PC-9 (cell line): ENCODE measurements at regions not wholly inside any gene's neighbourhood (a gene's known extent, or its start where the extent isn't known, plus 50 kb on each side); places are given as distances from the start of the nearest gene placed in this dataset.

Experiments used
- BruUV-seq: library from RNA; stranded (reverse); fragments of 400-500 nt; replicated peaks from 2 replicates; lab custom pipeline; 2021; lab: Mats Ljungman, UMichigan
- CTCF ChIA-PET: fragments of 300-600 bp; sonication (Branson Sonifier 250); formaldehyde crosslinking; loops from one replicate; lab custom pipeline; 2022; ENCODE audit warnings: antibody characterized with exemption; lab: Charles Lee
- POLR2A ChIA-PET: fragments of 300-600 bp; sonication (Branson Sonifier 250); formaldehyde crosslinking; loops from one replicate; lab custom pipeline; 2022; ENCODE audit warnings: antibody characterized with exemption; ENCODE audit not compliant: unreplicated experiment; lab: Charles Lee
- DNase-seq, 2 experiments: peaks; one replicate each; pipeline versions ENCODE4 v3.0.0 to v3.0.0-alpha.2; 2015 to 2022; ENCODE audit warnings: mixed read lengths in 1 of 2
- H2AFZ ChIP-seq: fragments of 200-600 bp; sonication (generic); 2 replicates; pipeline ENCODE4 v1.8.1; 2017; ENCODE audit warnings: antibody characterized with exemption
- H3F3A ChIP-seq: fragments of 200-600 bp; sonication (generic); 2 replicates; pipeline ENCODE4 v1.8.1; 2017; ENCODE audit warnings: antibody characterized with exemption, mild to moderate bottlenecking, low read depth; ENCODE audit not compliant: insufficient read depth
- H3K27ac ChIP-seq: fragments of 200-600 bp; sonication (generic); 2 replicates; pipeline ENCODE4 v1.6.1; 2016; ENCODE audit warnings: mixed run types
- H3K27me3 ChIP-seq: fragments of 200-600 bp; sonication (generic); 2 replicates; pipeline ENCODE4 v1.6.1; 2016; ENCODE audit warnings: low read depth, mixed run types; ENCODE audit not compliant: insufficient read depth
- H3K36me3 ChIP-seq: fragments of 200-600 bp; sonication (generic); 2 replicates; pipeline ENCODE4 v1.6.1; 2016; ENCODE audit warnings: low read depth, mixed run types
- H3K4me1 ChIP-seq: fragments of 200-600 bp; sonication (generic); replicated peaks from 2 replicates; pipeline ENCODE4 v1.6.1; 2016; ENCODE audit warnings: mixed run types; ENCODE audit not compliant: insufficient read depth
- H3K4me2 ChIP-seq: fragments of 200-600 bp; sonication (generic); 2 replicates; pipeline ENCODE4 v1.6.1; 2017; ENCODE audit warnings: mixed run types
- H3K4me3 ChIP-seq: fragments of 200-600 bp; sonication (generic); 2 replicates; pipeline ENCODE4 v1.6.1; 2016; ENCODE audit warnings: mixed run types
- H3K79me2 ChIP-seq: fragments of 200-600 bp; sonication (generic); 2 replicates; pipeline ENCODE4 v1.6.1; 2017; ENCODE audit warnings: low read depth, mixed run types
- H3K9me2 ChIP-seq: fragments of 200-600 bp; sonication (generic); 2 replicates; pipeline ENCODE4 v1.8.1; 2017; ENCODE audit warnings: mild to moderate bottlenecking; ENCODE audit not compliant: insufficient read depth
- H3K9me3 ChIP-seq: fragments of 200-600 bp; sonication (generic); 2 replicates; pipeline ENCODE4 v1.8.1; 2016; ENCODE audit warnings: low read depth; ENCODE audit not compliant: insufficient read depth
- H4K20me1 ChIP-seq: fragments of 200-600 bp; sonication (generic); 2 replicates; pipeline ENCODE4 v1.8.1; 2017; ENCODE audit not compliant: insufficient read depth
- EZH2 ChIP-seq: fragments of 200-600 bp; sonication (generic); IDR thresholded peaks from 2 replicates; pipeline ENCODE4 v1.8.0; 2017; ENCODE audit warnings: antibody characterized with exemption, low read depth
- intact Hi-C: fragments of 100-400 bp; cut with micrococcal nuclease; formaldehyde crosslinking; loops from one replicate; pipeline ENCODE4 v1.10.0; 2022; ENCODE audit not compliant: unreplicated experiment
- TF ChIP-seq, protein P1 (sequence below): fragments of 200-600 bp; sonication (generic); conservative IDR thresholded peaks from 2 replicates; pipeline ENCODE4 v1.6.1; 2017; ENCODE audit warnings: mixed run types, antibody characterized with exemption, mild to moderate bottlenecking, moderate library complexity

DNA sequence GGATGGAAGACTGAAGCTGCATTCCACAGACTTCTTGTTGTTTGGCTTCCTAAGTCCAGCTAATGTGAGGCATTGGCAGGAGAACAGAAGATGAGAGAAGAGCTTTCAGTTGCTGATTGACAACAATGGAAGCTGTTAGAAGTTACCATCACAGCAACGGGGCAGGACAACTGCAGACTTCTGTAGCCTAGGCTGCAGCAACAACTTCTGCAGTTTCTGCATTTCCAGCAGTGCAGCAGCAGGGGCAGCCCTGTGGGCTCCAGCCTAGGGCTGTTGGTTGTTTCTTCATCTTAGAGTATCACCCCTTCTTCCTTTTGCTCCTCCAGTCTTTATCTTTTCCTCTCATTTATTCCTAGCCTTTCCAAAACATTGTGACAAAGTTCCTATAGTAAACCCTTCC is 528.8 kb upstream of the PTGER4 start:
- BruUV-seq, result no TSS peak
- POLR2A ChIA-PET, result no interaction called here
- TF ChIP-seq, protein P1, sequence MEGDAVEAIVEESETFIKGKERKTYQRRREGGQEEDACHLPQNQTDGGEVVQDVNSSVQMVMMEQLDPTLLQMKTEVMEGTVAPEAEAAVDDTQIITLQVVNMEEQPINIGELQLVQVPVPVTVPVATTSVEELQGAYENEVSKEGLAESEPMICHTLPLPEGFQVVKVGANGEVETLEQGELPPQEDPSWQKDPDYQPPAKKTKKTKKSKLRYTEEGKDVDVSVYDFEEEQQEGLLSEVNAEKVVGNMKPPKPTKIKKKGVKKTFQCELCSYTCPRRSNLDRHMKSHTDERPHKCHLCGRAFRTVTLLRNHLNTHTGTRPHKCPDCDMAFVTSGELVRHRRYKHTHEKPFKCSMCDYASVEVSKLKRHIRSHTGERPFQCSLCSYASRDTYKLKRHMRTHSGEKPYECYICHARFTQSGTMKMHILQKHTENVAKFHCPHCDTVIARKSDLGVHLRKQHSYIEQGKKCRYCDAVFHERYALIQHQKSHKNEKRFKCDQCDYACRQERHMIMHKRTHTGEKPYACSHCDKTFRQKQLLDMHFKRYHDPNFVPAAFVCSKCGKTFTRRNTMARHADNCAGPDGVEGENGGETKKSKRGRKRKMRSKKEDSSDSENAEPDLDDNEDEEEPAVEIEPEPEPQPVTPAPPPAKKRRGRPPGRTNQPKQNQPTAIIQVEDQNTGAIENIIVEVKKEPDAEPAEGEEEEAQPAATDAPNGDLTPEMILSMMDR, result no peak
- TF ChIP-seq EZH2, result no peak
- H3F3A ChIP-seq, result no peaks in the 10 kb centered on the region
- H3K4me3 ChIP-seq, result no peak overlapping the region
- H3K36me3 ChIP-seq, result no peaks in the 10 kb centered on the region
- H4K20me1 ChIP-seq, result no peaks in the 10 kb centered on the region
- no peaks in the 10 kb centered on the region for H3K79me2 ChIP-seq
- peaks cover 4% of the 10 kb centered on the region; the same call in 1 of the 2 replicates for H3K9me3 ChIP-seq
- H3K27ac ChIP-seq, result no peak overlapping the region
- intact Hi-C loops, result no loop called here
- peak overlapping the region; percentile 17; the same call in 1 of the 2 replicates for H2AFZ ChIP-seq
- CTCF ChIA-PET, result no interaction called here
- no peaks in the 10 kb centered on the region; the same call in 1 of the 2 replicates for H3K9me2 ChIP-seq
- no peaks in the 10 kb centered on the region for H3K27me3 ChIP-seq
- DNase-seq, result no peak
- H3K4me2 ChIP-seq, result no peak overlapping the region
- no peaks in the 10 kb centered on the region for H3K4me1 ChIP-seq

DNA sequence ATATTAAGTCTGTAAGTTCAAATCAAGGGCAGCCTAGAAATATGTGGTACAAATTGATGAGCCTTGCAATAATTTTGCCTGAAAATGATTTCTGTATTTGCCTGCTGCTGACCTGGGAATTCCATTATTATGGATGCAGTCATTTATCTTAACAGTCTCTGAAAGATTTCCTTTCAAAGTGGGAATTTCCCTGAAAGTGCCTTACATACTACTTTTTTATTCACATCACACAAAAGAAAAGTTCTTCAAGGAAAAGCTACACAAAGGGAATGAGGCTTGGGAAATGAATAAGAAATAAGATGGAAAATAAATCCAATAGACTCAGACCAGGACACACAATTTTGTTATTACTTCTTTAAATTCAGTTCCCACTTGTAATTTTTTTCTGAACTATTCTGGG is 537.8 kb upstream of the PTGER4 start:
- no peaks in the 10 kb centered on the region for H3K79me2 ChIP-seq
- intact Hi-C loops, result no loop called here
- CTCF ChIA-PET, result no interaction called here
- H3K27ac ChIP-seq, result no peak overlapping the region
- POLR2A ChIA-PET, result no interaction called here
- H4K20me1 ChIP-seq, result no peaks in the 10 kb centered on the region
- H3K27me3 ChIP-seq, result no peaks in the 10 kb centered on the region
- H3F3A ChIP-seq, result no peaks in the 10 kb centered on the region
- no peaks in the 10 kb centered on the region for H3K9me2 ChIP-seq
- no peaks in the 10 kb centered on the region for H3K4me1 ChIP-seq
- H3K9me3 ChIP-seq, result 0 out of 2 replicates have a peak, but pooled peaks cover 3% of the 10 kb centered on the region
- no peak overlapping the region for H3K4me2 ChIP-seq
- no peak overlapping the region for H2AFZ ChIP-seq
- DNase-seq, result no peak
- H3K36me3 ChIP-seq, result no peaks in the 10 kb centered on the region
- no peak overlapping the region for H3K4me3 ChIP-seq
- TF ChIP-seq, protein P1, result no peak
- TF ChIP-seq EZH2, result no peak
- no TSS peak for BruUV-seq

DNA sequence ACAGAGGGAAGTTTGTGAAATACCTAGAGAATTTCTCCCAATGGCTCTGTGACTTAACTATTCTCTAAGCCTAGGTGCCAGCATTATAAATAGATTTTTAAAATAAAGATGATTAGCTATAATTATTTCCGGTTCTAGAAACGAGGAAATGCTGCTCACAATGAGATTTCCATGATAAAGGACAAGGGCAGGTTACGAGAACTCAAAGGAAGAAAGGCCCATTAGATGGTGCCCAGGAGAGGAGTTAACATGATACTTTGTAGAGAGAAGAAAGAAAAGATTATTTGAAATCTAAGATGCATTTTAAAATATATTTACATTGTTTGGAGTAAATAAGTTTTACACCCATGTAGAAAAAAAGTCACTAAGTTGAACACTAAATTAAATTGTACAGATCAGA is 538.3 kb upstream of the PTGER4 start:
- no peaks in the 10 kb centered on the region for H3K36me3 ChIP-seq
- H3F3A ChIP-seq, result no peaks in the 10 kb centered on the region
- no peak for TF ChIP-seq EZH2
- TF ChIP-seq, protein P1, result no peak
- POLR2A ChIA-PET, result no interaction called here
- H3K9me2 ChIP-seq, result no peaks in the 10 kb centered on the region
- H2AFZ ChIP-seq, result no peak overlapping the region
- H3K79me2 ChIP-seq, result no peaks in the 10 kb centered on the region
- no peak for DNase-seq
- H3K27me3 ChIP-seq, result no peaks in the 10 kb centered on the region
- intact Hi-C loops, result no loop called here
- H3K9me3 ChIP-seq, result 0 out of 2 replicates have a peak, but pooled peaks cover 3% of the 10 kb centered on the region
- H3K4me3 ChIP-seq, result no peak overlapping the region
- CTCF ChIA-PET, result no interaction called here
- no TSS peak for BruUV-seq
- no peak overlapping the region for H3K27ac ChIP-seq
- no peaks in the 10 kb centered on the region for H3K4me1 ChIP-seq
- H3K4me2 ChIP-seq, result no peak overlapping the region
- no peaks in the 10 kb centered on the region for H4K20me1 ChIP-seq
